CD14-positive monocyte (primary cell): ENCODE measurements at regions not wholly inside any gene's neighbourhood (a gene's known extent, or its start where the extent isn't known, plus 50 kb on each side); places are given as distances from the start of the nearest gene placed in this dataset.

Source experiments
- DNase-seq, 3 donors: peaks; one replicate each; pipeline ENCODE4 v3.0.0-alpha.2; 2011 to 2022
- H2AFZ ChIP-seq: 2 replicates; pipeline ENCODE4 v1.6.0; 2012; ENCODE audit warnings: mild to moderate bottlenecking, low read depth, low read length, inconsistent platforms; ENCODE audit not compliant: insufficient read depth, poor library complexity, severe bottlenecking
- H3K27ac ChIP-seq, 2 donors: 1 replicate in 1 of 2; 2 replicates in 1 of 2; pipeline ENCODE4 v1.5.1; 2012 to 2013; ENCODE audit warnings: low read length in 2 of 2, control low read depth in 1 of 2, inconsistent platforms in 1 of 2, low read depth in 1 of 2, mild to moderate bottlenecking in 1 of 2
- H3K27me3 ChIP-seq, 2 donors: one replicate each; pipeline versions ENCODE4 v1.6.0 to v1.6.1; 2011 to 2013; ENCODE audit warnings: low read length in 2 of 2; ENCODE audit not compliant: control insufficient read depth in 2 of 2, insufficient read depth in 2 of 2
- H3K36me3 ChIP-seq, 2 donors: replicated peaks in 1 of 2; 1 replicate in 1 of 2; 2 replicates in 1 of 2; pipeline versions ENCODE4 v1.5.1 to v1.6.1; 2012 to 2013; ENCODE audit warnings: low read length in 2 of 2, control low read depth in 1 of 2, inconsistent platforms in 1 of 2, mild to moderate bottlenecking in 1 of 2; ENCODE audit not compliant: insufficient read depth in 2 of 2, control insufficient read depth in 1 of 2
- H3K4me1 ChIP-seq, 2 donors: 1 replicate in 1 of 2; 2 replicates in 1 of 2; pipeline versions ENCODE4 v1.5.1 to v1.6.1; 2012 to 2013; ENCODE audit warnings: low read length in 2 of 2, control low read depth in 1 of 2, inconsistent platforms in 1 of 2, mild to moderate bottlenecking in 1 of 2, moderate library complexity in 1 of 2; ENCODE audit not compliant: insufficient read depth in 2 of 2, control insufficient read depth in 1 of 2
- H3K4me2 ChIP-seq: replicated peaks from 2 replicates; pipeline ENCODE3; 2012; ENCODE audit warnings: low read length, moderate library complexity, mild to moderate bottlenecking; ENCODE audit not compliant: poor library complexity, severe bottlenecking; ENCODE audit errors: extremely low read depth
- H3K4me3 ChIP-seq, 3 experiments: fragments of 200-600 bp in 1 of 3; sonication (generic) in 1 of 3; replicated peaks in 1 of 3; 1 replicate in 2 of 3; 2 replicates in 1 of 3; pipeline ENCODE4 v1.5.1; 2011 to 2013; ENCODE audit warnings: low read length in 3 of 3, mild to moderate bottlenecking in 3 of 3, control low read depth in 2 of 3, low read depth in 2 of 3, inconsistent platforms in 1 of 3, moderate library complexity in 1 of 3
- H3K79me2 ChIP-seq: 2 replicates; pipeline ENCODE4 v1.6.0; 2012; ENCODE audit warnings: mild to moderate bottlenecking, control low read depth, inconsistent platforms, low read length, moderate library complexity; ENCODE audit not compliant: insufficient read depth
- H3K9ac ChIP-seq: 2 replicates; pipeline ENCODE4 v1.6.0; 2017; ENCODE audit warnings: low read length, mild to moderate bottlenecking; ENCODE audit not compliant: insufficient read depth, poor library complexity, severe bottlenecking
- H3K9me3 ChIP-seq, 2 donors: replicated peaks in 1 of 2; 1 replicate in 1 of 2; 2 replicates in 1 of 2; pipeline versions ENCODE4 v1.5.1 to v1.6.1; 2012 to 2013; ENCODE audit warnings: low read length in 2 of 2, control low read depth in 1 of 2; ENCODE audit not compliant: control insufficient read depth in 1 of 2, insufficient read depth in 1 of 2
- H4K20me1 ChIP-seq: 2 replicates; pipeline ENCODE4 v1.6.0; 2012; ENCODE audit warnings: mild to moderate bottlenecking, low read length, control low read depth, moderate library complexity; ENCODE audit not compliant: insufficient read depth
- H3K27ac Mint-ChIP-seq, 7 donors: one replicate each; pipeline ENCODE4 v1.8.0; 2020; ENCODE audit warnings: mild to moderate bottlenecking in 7 of 7, mixed read lengths in 7 of 7, moderate library complexity in 6 of 7, inconsistent platforms in 2 of 7
- H3K27me3 Mint-ChIP-seq, 3 donors: one replicate each; pipeline ENCODE4 v1.8.0; 2021 to 2022; ENCODE audit warnings: low read depth in 3 of 3, mild to moderate bottlenecking in 3 of 3, mixed read lengths in 3 of 3, moderate library complexity in 3 of 3, inconsistent platforms in 1 of 3
- H3K36me3 Mint-ChIP-seq, 2 donors: one replicate each; pipeline ENCODE4 v1.8.0; 2020; ENCODE audit warnings: mixed read lengths in 2 of 2, inconsistent platforms in 1 of 2, mild to moderate bottlenecking in 1 of 2
- H3K4me1 Mint-ChIP-seq: one replicate; pipeline ENCODE4 v1.8.0; 2020; ENCODE audit warnings: mild to moderate bottlenecking, mixed read lengths
- H3K4me3 Mint-ChIP-seq, 2 donors: one replicate each; pipeline ENCODE4 v1.8.0; 2020; ENCODE audit warnings: mild to moderate bottlenecking in 2 of 2, mixed read lengths in 2 of 2, moderate library complexity in 1 of 2
- H3K9me3 Mint-ChIP-seq, 7 donors: one replicate each; pipeline ENCODE4 v1.8.0; 2020 to 2022; ENCODE audit warnings: mixed read lengths in 7 of 7, mild to moderate bottlenecking in 6 of 7, moderate library complexity in 6 of 7, inconsistent platforms in 2 of 7
- WGBS: methylation state at CpG from one replicate; pipeline ENCODE4 v1.1.5; 2013; ENCODE audit warnings: missing lambda C conversion rate; ENCODE audit not compliant: insufficient coverage; 5-methylcytosine and 5-hydroxymethylcytosine counted together
- intact Hi-C, 2 donors: fragments of 100-400 bp; cut with micrococcal nuclease; formaldehyde crosslinking; loops; one replicate each; pipeline versions ENCODE4 v1.15.0 to v1.15.1; 2023
- TF ChIP-seq, protein P1 (sequence below): fragments of 200-600 bp; IDR thresholded peaks from one replicate; pipeline ENCODE4 v1.8.0; 2022; ENCODE audit warnings: antibody characterized with exemption, mild to moderate bottlenecking

DNA sequence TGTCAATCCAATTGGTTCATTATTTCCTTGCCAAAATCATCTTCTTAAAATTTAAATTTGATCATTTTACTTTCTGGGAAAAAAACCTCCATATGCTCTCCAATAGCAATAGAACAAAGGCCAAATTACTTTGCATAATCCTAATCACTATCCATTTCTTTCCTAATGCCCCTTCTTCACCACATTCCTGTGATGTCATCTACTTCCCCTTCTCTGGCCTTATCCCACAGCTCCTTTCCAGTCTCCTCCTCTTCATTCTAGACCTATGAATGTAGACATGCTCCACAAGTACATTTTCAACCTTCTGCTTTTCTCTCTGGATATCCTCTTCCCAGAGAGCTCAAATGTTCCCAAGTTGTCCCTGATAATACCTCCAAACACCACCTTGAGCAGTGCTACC, 216.6 kb downstream of the MRPL39 start:
- H3K27ac Mint-ChIP-seq = no peak overlapping the region
- H3K4me1 ChIP-seq = peaks cover 6 to 9% of the 10 kb centered on the region in 2 donors
- intact Hi-C loops = no loop called here

DNA sequence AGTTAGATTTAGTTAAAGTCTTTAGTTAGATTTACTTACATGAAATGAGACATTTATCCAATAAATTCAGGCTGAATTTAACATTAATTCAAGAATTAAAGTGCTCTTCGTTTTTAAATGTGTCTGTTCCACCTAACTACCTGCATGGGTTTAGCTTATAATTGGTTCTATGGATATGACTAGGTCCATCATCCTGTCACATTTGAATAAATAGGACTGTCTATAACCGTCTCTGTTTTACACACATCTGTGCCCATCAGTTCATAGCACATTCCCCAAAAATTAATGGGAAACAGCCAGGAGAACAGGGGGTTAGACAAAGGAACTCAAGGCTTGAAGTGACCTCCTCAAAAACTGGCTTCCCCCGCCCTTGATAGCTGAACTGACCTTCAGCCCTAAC, 219.6 kb downstream of the MRPL39 start:
- no peaks in the 10 kb centered on the region for H3K36me3 Mint-ChIP-seq
- H3K27ac Mint-ChIP-seq = no peak overlapping the region
- H3K4me3 Mint-ChIP-seq = no peak overlapping the region
- peaks cover 6 to 9% of the 10 kb centered on the region in 2 donors for H3K4me1 ChIP-seq
- H3K9me3 ChIP-seq = no peaks in the 10 kb centered on the region
- H3K27ac ChIP-seq = no peak overlapping the region
- 80% methylated on average over 1 of the region's 3 CpGs for WGBS
- TF ChIP-seq, protein P1, sequence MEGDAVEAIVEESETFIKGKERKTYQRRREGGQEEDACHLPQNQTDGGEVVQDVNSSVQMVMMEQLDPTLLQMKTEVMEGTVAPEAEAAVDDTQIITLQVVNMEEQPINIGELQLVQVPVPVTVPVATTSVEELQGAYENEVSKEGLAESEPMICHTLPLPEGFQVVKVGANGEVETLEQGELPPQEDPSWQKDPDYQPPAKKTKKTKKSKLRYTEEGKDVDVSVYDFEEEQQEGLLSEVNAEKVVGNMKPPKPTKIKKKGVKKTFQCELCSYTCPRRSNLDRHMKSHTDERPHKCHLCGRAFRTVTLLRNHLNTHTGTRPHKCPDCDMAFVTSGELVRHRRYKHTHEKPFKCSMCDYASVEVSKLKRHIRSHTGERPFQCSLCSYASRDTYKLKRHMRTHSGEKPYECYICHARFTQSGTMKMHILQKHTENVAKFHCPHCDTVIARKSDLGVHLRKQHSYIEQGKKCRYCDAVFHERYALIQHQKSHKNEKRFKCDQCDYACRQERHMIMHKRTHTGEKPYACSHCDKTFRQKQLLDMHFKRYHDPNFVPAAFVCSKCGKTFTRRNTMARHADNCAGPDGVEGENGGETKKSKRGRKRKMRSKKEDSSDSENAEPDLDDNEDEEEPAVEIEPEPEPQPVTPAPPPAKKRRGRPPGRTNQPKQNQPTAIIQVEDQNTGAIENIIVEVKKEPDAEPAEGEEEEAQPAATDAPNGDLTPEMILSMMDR = no peak
- no peaks in the 10 kb centered on the region for H4K20me1 ChIP-seq
- no peaks in the 10 kb centered on the region for H3K9me3 Mint-ChIP-seq
- H3K36me3 ChIP-seq = no peaks in the 10 kb centered on the region
- no peak overlapping the region for H2AFZ ChIP-seq
- H3K79me2 ChIP-seq = no peaks in the 10 kb centered on the region
- DNase-seq = no peak
- H3K27me3 Mint-ChIP-seq = peaks cover 0 to 7% (median 2%) of the 10 kb centered on the region in 3 donors
- peaks cover 8% of the 10 kb centered on the region for H3K4me1 Mint-ChIP-seq
- no peak overlapping the region for H3K4me2 ChIP-seq
- H3K27me3 ChIP-seq = no peaks in the 10 kb centered on the region
- intact Hi-C loops = no loop called here
- no peak overlapping the region for H3K9ac ChIP-seq
- H3K4me3 ChIP-seq = no peak overlapping the region

More for the DNA sequence above, 216.6 kb downstream of the MRPL39 start:
- Histone ChIP-seq H3K79me2 (no peaks in the 10 kb centered on the region), H3K4me2 (no peak overlapping the region), H3K9me3 (no peaks in the 10 kb centered on the region), H3K4me3 (no peak overlapping the region), H4K20me1 (no peaks in the 10 kb centered on the region), H3K27me3 (no peaks in the 10 kb centered on the region), H3K36me3 (no peaks in the 10 kb centered on the region), H2AFZ (no peak overlapping the region), H3K27ac (no peak overlapping the region), H3K9ac (no peak overlapping the region)
- Mint-ChIP-seq H3K4me1 (peaks cover 8% of the 10 kb centered on the region), H3K4me3 (no peak overlapping the region), H3K27me3 (peaks cover 1 to 5% (median 3%) of the 10 kb centered on the region in 3 donors), H3K9me3 (no peaks in the 10 kb centered on the region), H3K36me3 (no peaks in the 10 kb centered on the region)
- TF ChIP-seq, protein P1 = no peak
- DNase-seq = no peak
